ENCODE measurements at regions not wholly inside any gene's neighbourhood (a gene's known extent, or its start where the extent isn't known, plus 50 kb on each side); places are given as distances from the start of the nearest gene placed in this dataset.

DNA sequence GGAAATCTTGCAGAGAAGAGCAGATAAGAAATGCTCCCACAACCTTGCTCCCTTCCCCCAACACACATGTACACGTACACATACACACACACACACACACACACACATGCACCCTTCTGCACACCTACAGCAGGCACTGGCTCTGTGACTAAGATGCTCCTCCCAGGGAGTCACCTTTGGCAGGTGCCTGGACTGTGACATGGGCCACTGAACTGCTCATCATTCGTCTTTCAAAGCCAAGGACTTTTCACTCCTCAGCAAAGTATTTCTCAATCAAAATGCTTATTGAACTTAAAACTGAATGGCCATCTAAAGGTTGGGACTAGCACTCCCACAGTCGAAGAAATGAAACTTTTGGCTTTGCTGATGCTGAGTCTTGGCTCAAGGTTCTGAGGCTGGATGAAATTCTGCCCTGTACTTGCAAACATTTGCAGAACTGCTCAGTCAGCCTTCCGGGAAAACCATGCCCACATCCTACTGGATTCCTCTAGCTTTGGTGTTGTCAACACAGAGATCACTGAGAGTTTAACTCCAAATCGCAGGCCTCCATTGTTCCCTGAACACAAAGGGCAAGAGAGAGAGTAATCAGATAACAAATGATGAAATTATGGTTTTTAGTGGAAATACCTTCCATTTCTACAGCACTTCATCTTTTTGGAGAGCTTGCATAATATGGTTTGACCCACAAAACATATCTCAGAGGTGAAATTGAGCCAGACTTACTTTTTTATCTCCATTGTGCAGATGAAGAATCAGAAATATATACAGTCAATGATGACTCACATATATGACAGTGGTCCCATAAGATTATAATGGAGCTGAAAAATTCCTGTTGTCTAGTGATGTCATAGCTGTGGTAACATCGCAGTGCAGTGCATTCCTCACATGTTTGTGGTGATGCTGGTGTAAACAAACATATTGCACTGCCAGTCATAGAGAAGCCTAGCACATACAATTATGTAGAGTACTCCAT, 72.4 kb upstream of the BCAR3 start:
- TF ChIP-seq, protein P1, sequence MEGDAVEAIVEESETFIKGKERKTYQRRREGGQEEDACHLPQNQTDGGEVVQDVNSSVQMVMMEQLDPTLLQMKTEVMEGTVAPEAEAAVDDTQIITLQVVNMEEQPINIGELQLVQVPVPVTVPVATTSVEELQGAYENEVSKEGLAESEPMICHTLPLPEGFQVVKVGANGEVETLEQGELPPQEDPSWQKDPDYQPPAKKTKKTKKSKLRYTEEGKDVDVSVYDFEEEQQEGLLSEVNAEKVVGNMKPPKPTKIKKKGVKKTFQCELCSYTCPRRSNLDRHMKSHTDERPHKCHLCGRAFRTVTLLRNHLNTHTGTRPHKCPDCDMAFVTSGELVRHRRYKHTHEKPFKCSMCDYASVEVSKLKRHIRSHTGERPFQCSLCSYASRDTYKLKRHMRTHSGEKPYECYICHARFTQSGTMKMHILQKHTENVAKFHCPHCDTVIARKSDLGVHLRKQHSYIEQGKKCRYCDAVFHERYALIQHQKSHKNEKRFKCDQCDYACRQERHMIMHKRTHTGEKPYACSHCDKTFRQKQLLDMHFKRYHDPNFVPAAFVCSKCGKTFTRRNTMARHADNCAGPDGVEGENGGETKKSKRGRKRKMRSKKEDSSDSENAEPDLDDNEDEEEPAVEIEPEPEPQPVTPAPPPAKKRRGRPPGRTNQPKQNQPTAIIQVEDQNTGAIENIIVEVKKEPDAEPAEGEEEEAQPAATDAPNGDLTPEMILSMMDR (IDR thresholded peaks at IDR 0.05; ENCODE audit: insufficient read depth, low read length, poor library complexity, severe bottlenecking): no peak
- TF ChIP-seq EZH2phosphoT487 (conservative IDR thresholded peaks at IDR 0.05; ENCODE audit: low read length): no peak
